ENCODE measurements at regions not wholly inside any gene's neighbourhood (a gene's known extent, or its start where the extent isn't known, plus 50 kb on each side); places are given as distances from the start of the nearest gene placed in this dataset.

- TF ChIP-seq ZNF462 (CRISPR knock-in tag; IDR thresholded peaks at IDR 0.05) (no peak), NANOG (IDR thresholded peaks at IDR 0.05; ENCODE audit: borderline replicate concordance) (no peak), ZNF114 (CRISPR knock-in tag; IDR thresholded peaks at IDR 0.05) (no peak), JUNB (IDR thresholded peaks at IDR 0.05; ENCODE audit: unreplicated experiment) (no peak)
These were observed 248.1 kb downstream of the PIK3R1 start (continued) for GRCh38 chr5:68463606-68464005.

GRCh38 chr5:68464424-68464823, 248.9 kb downstream of the PIK3R1 start:
- H2AFZ ChIP-seq = no peak overlapping the region
- no peaks in the 10 kb centered on the region for H3K9me3 Mint-ChIP-seq
- no peaks in the 10 kb centered on the region for H3K79me2 ChIP-seq (replicated peaks; ENCODE audit: insufficient read depth)
- H3K4me3 ChIP-seq = no peak overlapping the region
- DNase-seq (ENCODE audit: low spot score) (no peak), ATAC-seq (no peak)
- no peak overlapping the region for H3K27ac ChIP-seq (ENCODE audit: low read depth)
- H4K20me1 ChIP-seq (replicated peaks; ENCODE audit: insufficient read depth) = no peaks in the 10 kb centered on the region
- peaks cover 4% of the 10 kb centered on the region for H3K4me1 Mint-ChIP-seq
- peaks cover 26% of the 10 kb centered on the region for H3K9me2 ChIP-seq (ENCODE audit: insufficient read depth)
- H3K36me3 ChIP-seq (ENCODE audit: insufficient read depth) = no peaks in the 10 kb centered on the region
- H3F3A ChIP-seq (replicated peaks; ENCODE audit: low read depth) = no peaks in the 10 kb centered on the region
- H3K27ac Mint-ChIP-seq = no peak overlapping the region
- H3K36me3 Mint-ChIP-seq (ENCODE audit: low read depth) = no peaks in the 10 kb centered on the region; the same call in 2 of the 3 replicates
- H3K4me1 ChIP-seq (ENCODE audit: insufficient read depth) = no peaks in the 10 kb centered on the region
- no peaks in the 10 kb centered on the region for H3K27me3 Mint-ChIP-seq (ENCODE audit: insufficient read depth, low read depth, poor library complexity)
- H3K4me2 ChIP-seq = no peak overlapping the region
- no peak overlapping the region for H3K4me3 Mint-ChIP-seq
- no peaks in the 10 kb centered on the region for H3K27me3 ChIP-seq (ENCODE audit: insufficient read depth)
- TF ChIP-seq POLR2AphosphoS5 (IDR thresholded peaks at IDR 0.05; ENCODE audit: low read depth) (no peak), CTCF (conservative IDR thresholded peaks at IDR 0.05; ENCODE audit: low read depth in 2 of 2) (no peak), REST (IDR thresholded peaks at IDR 0.05; ENCODE audit: unreplicated experiment) (no peak), JUNB (IDR thresholded peaks at IDR 0.05; ENCODE audit: unreplicated experiment) (no peak), ZNF114 (CRISPR knock-in tag; IDR thresholded peaks at IDR 0.05) (no peak), STAT1 (IDR thresholded peaks at IDR 0.05; ENCODE audit: unreplicated experiment) (no peak), EZH2phosphoT487 (IDR thresholded peaks at IDR 0.05; ENCODE audit: unreplicated experiment) (no peak), ZNF331 (CRISPR knock-in tag; IDR thresholded peaks at IDR 0.05; ENCODE audit: low read depth) (no peak), CREB1 (CRISPR knock-in tag; IDR thresholded peaks at IDR 0.05; ENCODE audit: low read depth) (no peak), ETS1 (IDR thresholded peaks at IDR 0.05) (no peak), EZH2 (IDR thresholded peaks at IDR 0.05; ENCODE audit: low read depth, unreplicated experiment) (no peak)

All from GM23338 (cell line).